GM12872 (cell line): ENCODE measurements at regions not wholly inside any gene's neighbourhood (a gene's known extent, or its start where the extent isn't known, plus 50 kb on each side); places are given as distances from the start of the nearest gene placed in this dataset.

Experiments used
- CTCF ChIP-seq: IDR thresholded peaks from 3 replicates; pipeline ENCODE4 v1.5.1; 2011; ENCODE audit warnings: low read depth, mild to moderate bottlenecking, low read length, moderate library complexity; ENCODE audit not compliant: insufficient read depth

- TF ChIP-seq CTCF = no peak
These were observed 338.0 kb upstream of the MKI67 start for GRCh38 chr10:128463991-128464760.

- no peak for TF ChIP-seq CTCF
These were observed 339.5 kb upstream of the MKI67 start for GRCh38 chr10:128465697-128466096.

- TF ChIP-seq CTCF = no peak
These were observed 340.7 kb upstream of the MKI67 start for GRCh38 chr10:128466831-128467371.

- no peak for TF ChIP-seq CTCF
These were observed 342.2 kb upstream of the MKI67 start for GRCh38 chr10:128468462-128468861.

- TF ChIP-seq CTCF = no peak
These were observed 343.3 kb upstream of the MKI67 start for GRCh38 chr10:128469515-128469914.

GRCh38 chr10:128470321-128470965 is 344.2 kb upstream of the MKI67 start:
- no peak for TF ChIP-seq CTCF

- TF ChIP-seq CTCF = no peak
These were observed 344.9 kb upstream of the MKI67 start for GRCh38 chr10:128471151-128471550.
